ENCODE measurements at regions not wholly inside any gene's neighbourhood (a gene's known extent, or its start where the extent isn't known, plus 50 kb on each side); places are given as distances from the start of the nearest gene placed in this dataset.

GRCh38 chr15:93515256-93516051 lies 426.4 kb upstream of the RGMA start:
- Histone ChIP-seq H3K27ac (replicated peaks) (no peak overlapping the region), H3K4me3 (replicated peaks; ENCODE audit: insufficient read depth, low read length) (no peak overlapping the region), H3K27me3 (ENCODE audit: insufficient read depth, poor library complexity, severe bottlenecking) (no peaks in the 10 kb centered on the region)
- no peak for TF ChIP-seq CTCF (IDR thresholded peaks at IDR 0.05; ENCODE audit: insufficient read depth, low read length)
- no peak for TF ChIP-seq SPI1 (IDR thresholded peaks at IDR 0.05; ENCODE audit: borderline replicate concordance, low read depth)
- no peak for TF ChIP-seq REST (IDR thresholded peaks at IDR 0.05; ENCODE audit: insufficient replicate concordance, low read depth)
- TF ChIP-seq POLR2AphosphoS5 (IDR thresholded peaks at IDR 0.05; ENCODE audit: low read depth): no peak
- no peak for TF ChIP-seq GABPA (IDR thresholded peaks at IDR 0.05; ENCODE audit: low read depth)
- no peak for DNase-seq (ENCODE audit: low read depth in 1 of 2, low spot score in 1 of 2)

GRCh38 chr15:93506646-93507045 lies 417.6 kb upstream of the RGMA start:
- Histone ChIP-seq H3K27ac (replicated peaks) (no peak overlapping the region), H3K27me3 (ENCODE audit: insufficient read depth, poor library complexity, severe bottlenecking) (no peaks in the 10 kb centered on the region), H3K4me3 (replicated peaks; ENCODE audit: insufficient read depth, low read length) (no peak overlapping the region)
- DNase-seq (ENCODE audit: low read depth in 1 of 2, low spot score in 1 of 2): no peak
- TF ChIP-seq CTCF (IDR thresholded peaks at IDR 0.05; ENCODE audit: insufficient read depth, low read length) (no peak), SPI1 (IDR thresholded peaks at IDR 0.05; ENCODE audit: borderline replicate concordance, low read depth) (no peak), GABPA (IDR thresholded peaks at IDR 0.05; ENCODE audit: low read depth) (no peak), REST (IDR thresholded peaks at IDR 0.05; ENCODE audit: insufficient replicate concordance, low read depth) (no peak), POLR2AphosphoS5 (IDR thresholded peaks at IDR 0.05; ENCODE audit: low read depth) (no peak)

GRCh38 chr15:93505506-93505905 lies 416.5 kb upstream of the RGMA start:
- TF ChIP-seq CTCF (IDR thresholded peaks at IDR 0.05; ENCODE audit: insufficient read depth, low read length) (no peak), SPI1 (IDR thresholded peaks at IDR 0.05; ENCODE audit: borderline replicate concordance, low read depth) (no peak), REST (IDR thresholded peaks at IDR 0.05; ENCODE audit: insufficient replicate concordance, low read depth) (no peak), POLR2AphosphoS5 (IDR thresholded peaks at IDR 0.05; ENCODE audit: low read depth) (no peak), GABPA (IDR thresholded peaks at IDR 0.05; ENCODE audit: low read depth) (no peak)
- no peak overlapping the region for H3K27ac ChIP-seq (replicated peaks)
- H3K27me3 ChIP-seq (ENCODE audit: insufficient read depth, poor library complexity, severe bottlenecking): no peaks in the 10 kb centered on the region
- no peak overlapping the region for H3K4me3 ChIP-seq (replicated peaks; ENCODE audit: insufficient read depth, low read length)
- DNase-seq (ENCODE audit: low read depth in 1 of 2, low spot score in 1 of 2): no peak

Measured in HL-60 (cell line).